ENCODE measurements at regions not wholly inside any gene's neighbourhood (a gene's known extent, or its start where the extent isn't known, plus 50 kb on each side); places are given as distances from the start of the nearest gene placed in this dataset.

DNA sequence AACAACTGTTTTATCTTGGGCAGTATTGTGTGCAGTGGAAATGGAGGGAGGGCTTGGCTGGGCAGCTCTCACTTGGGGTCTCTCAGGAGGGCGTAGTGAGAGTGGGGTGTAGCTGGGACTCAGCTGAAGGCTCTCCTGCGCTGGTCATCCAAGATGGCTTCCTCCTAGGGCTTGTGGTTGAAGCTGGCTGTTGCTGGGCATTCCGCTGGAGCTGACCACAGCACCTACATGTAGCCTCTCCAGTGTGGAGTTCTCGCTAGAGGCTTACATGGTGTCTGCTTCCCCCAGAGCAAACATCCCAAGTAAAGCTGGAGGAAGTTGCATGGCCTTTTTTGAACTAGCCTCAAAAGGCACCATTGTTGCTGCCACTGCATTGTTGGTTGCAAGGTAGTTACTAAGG is 344.1 kb upstream of the MARCKS start:
- DNase-seq (ENCODE audit: low read depth in 2 of 2): no peak
- TF ChIP-seq CTCF (IDR thresholded peaks at IDR 0.05; ENCODE audit: low read depth, low read length): no peak
- H3K4me3 ChIP-seq (replicated peaks in 1 of 2; ENCODE audit: low read depth in 2 of 2, low read length in 2 of 2): no peak overlapping the region

GRCh38 chr6:113522376-113522775 is 334.8 kb upstream of the MARCKS start:
- TF ChIP-seq CTCF (IDR thresholded peaks at IDR 0.05; ENCODE audit: low read depth, low read length): no peak
- no peak for DNase-seq (ENCODE audit: low read depth in 2 of 2)
- no peak overlapping the region for H3K4me3 ChIP-seq (replicated peaks in 1 of 2; ENCODE audit: low read depth in 2 of 2, low read length in 2 of 2)

GRCh38 chr6:113524826-113525225 is 332.3 kb upstream of the MARCKS start:
- no peak for TF ChIP-seq CTCF (IDR thresholded peaks at IDR 0.05; ENCODE audit: low read depth, low read length)
- H3K4me3 ChIP-seq (replicated peaks in 1 of 2; ENCODE audit: low read depth in 2 of 2, low read length in 2 of 2): no peak overlapping the region
- peak in 1 of 2 donors; percentile 24 for DNase-seq (ENCODE audit: low read depth in 2 of 2)

DNA sequence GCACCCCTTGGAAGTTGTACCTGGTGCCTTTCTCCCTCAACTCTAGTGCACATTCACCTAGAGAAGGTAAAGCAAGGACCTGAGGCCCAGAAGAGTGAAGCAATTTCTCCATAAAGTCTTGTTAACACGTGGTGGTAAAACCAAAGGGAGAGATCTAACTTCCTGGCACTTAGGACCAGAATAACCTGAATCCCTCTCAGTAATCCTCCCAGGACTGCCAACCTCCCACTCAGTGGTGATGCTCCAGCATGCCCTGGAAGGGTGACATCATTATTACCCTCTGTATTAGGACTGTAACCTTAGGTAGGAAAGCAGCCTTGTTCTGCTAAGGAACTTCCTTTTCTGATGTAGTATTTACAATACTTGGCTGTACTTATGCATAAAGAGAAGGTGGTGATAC is 330.6 kb upstream of the MARCKS start:
- no peak for DNase-seq (ENCODE audit: low read depth in 2 of 2)
- no peak overlapping the region for H3K4me3 ChIP-seq (replicated peaks in 1 of 2; ENCODE audit: low read depth in 2 of 2, low read length in 2 of 2)
- TF ChIP-seq CTCF (IDR thresholded peaks at IDR 0.05; ENCODE audit: low read depth, low read length): no peak

GRCh38 chr6:113526995-113527394 is 330.1 kb upstream of the MARCKS start:
- no peak for TF ChIP-seq CTCF (IDR thresholded peaks at IDR 0.05; ENCODE audit: low read depth, low read length)
- no peak overlapping the region for H3K4me3 ChIP-seq (replicated peaks in 1 of 2; ENCODE audit: low read depth in 2 of 2, low read length in 2 of 2)
- DNase-seq (ENCODE audit: low read depth in 2 of 2): no peak

DNA sequence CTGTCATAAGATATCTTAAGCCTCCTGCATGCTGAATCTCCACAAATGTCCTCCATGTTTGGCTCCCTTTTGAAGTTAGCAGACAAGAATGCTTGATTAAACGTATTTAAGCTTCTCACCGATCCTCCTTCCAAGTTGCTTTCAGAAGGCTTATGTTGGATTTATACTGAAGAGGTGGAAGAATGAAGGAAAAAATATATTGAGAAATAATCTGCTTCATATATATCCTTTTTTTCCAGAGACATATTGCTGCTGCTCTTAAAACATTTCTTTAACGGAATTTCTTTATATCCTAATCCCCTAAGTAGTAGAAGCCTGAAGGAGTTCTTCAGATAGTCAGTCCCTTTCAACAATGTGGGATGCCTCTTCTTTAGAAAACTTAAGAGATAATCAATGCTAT is 329.0 kb upstream of the MARCKS start:
- H3K4me3 ChIP-seq (replicated peaks in 1 of 2; ENCODE audit: low read depth in 2 of 2, low read length in 2 of 2): no peak overlapping the region
- DNase-seq (ENCODE audit: low read depth in 2 of 2): no peak
- TF ChIP-seq CTCF (IDR thresholded peaks at IDR 0.05; ENCODE audit: low read depth, low read length): no peak

DNA sequence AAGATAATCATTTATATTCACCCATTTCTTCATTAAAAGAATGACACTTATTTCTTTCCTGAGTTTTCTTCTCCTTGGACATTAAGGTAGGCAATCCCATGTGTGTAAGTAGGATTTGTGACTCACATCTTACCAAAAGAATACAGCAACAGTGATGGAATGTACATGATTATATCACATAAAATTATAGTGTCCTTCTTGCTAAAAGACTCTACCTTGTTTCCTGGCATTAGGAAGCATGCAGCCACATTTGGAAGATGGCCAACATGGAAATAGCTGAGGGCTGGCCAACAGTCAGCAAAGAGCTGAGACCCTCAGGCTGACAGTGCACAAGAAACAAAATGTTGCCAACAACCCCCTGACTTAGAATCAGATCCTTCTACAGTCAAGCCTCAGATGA is 327.9 kb upstream of the MARCKS start:
- DNase-seq (ENCODE audit: low read depth in 2 of 2): peak; percentile 7 to 46
- no peak for TF ChIP-seq CTCF (IDR thresholded peaks at IDR 0.05; ENCODE audit: low read depth, low read length)
- H3K4me3 ChIP-seq (replicated peaks in 1 of 2; ENCODE audit: low read depth in 2 of 2, low read length in 2 of 2): no peak overlapping the region

Data from cardiac fibroblast (primary cell).